Retina (tissue), 1 donor: ENCODE measurements at regions not wholly inside any gene's neighbourhood (a gene's known extent, or its start where the extent isn't known, plus 50 kb on each side); places are given as distances from the start of the nearest gene placed in this dataset.
"Not testable (repeated sequence)": the region's sequence is repeated elsewhere in the genome, so short reads cannot be mapped to it uniquely, and the experiment has no call there.

Source experiments
- DNase-seq: peaks from one replicate; pipeline ENCODE4 v3.0.0-alpha.2; 2016

DNA sequence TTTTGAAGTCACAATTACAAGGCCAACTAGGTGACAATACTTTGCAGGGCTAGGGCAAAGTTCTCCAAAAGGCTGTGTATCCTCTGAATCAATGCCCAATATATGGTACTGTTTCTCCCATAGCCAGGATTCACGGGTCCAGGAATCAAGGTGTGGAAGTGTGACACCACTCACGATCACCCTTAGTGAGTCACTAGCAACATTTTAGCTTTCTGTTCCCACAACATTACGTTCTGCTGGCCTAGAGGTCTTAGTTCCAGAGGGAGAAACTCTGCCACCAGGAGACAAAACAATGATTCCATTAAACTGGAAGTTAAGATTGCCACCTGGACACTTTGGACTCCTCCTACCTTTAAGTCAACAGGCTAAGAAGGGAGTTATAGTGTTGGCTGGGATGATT lies 88.5 kb upstream of the RANBP6 start:
- not testable (repeated sequence) for DNase-seq

DNA sequence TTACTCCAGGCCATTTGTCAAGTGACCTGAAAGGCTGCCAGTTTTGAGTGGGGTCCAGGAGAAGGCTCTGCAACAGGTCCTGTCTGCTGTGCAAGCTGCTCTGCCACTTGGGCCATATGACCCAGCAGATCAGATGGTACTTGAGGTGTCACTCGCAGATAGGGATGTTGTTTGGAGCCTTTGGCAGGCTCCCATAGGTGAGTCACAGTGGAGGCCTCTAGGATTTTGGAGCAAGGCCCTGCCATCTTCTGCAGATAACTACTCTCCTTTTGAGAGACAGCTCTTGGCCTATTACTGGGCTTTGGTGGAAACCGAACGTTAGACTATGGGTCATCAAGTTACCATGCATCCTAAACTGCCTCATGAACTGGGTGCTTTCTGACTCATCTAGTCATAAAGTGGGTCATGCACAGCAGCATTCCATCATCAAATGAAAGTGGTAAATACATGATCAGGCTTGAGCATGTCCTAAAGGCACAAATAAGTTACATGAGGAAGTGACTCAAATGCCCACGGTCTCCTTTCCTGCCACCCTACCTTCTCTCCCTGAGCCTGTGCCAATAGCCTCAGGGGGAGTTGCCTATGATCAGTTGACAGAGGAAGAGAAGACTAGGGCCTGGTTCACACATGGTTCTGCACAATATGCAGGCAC lies 87.0 kb upstream of the RANBP6 start:
- DNase-seq = not testable (repeated sequence)

DNA sequence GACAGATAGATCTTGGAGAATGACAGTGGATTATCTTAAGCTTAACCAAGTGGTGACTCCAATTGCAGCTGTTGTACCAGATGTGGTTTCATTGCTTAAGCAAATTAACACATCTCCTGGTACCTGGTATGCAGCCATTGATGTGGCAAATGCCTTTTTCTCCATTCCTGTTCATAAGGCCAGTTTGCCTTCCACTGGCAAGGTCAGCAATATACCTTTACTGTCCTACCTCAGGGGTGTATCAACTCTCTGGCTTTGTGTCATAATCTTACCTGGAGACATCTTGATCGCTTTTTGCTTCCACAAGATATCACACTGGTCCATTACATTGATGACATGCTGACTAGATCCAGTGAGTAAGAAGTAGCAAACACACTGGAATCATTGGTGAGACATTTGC lies 86.3 kb upstream of the RANBP6 start:
- not testable (repeated sequence) for DNase-seq

DNA sequence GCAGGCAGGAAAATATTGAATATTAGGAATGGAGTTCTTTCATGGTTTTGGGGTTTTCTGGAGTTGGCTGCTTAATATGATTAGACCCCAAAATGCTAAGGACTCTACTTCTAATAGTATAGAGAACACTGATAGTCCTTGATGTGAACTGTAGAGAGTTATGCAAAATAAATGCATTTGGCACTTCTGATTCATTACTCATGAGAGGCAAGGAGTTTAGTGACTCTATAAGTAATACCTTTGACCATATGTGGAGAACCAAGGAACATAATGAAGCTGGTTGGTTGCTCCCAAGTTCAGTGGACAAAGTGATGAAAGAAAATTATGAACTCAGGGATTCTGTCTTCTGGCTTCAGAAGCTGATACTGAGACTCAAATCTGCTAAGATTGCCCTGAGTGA lies 83.9 kb upstream of the RANBP6 start:
- DNase-seq = not testable (repeated sequence)

DNA sequence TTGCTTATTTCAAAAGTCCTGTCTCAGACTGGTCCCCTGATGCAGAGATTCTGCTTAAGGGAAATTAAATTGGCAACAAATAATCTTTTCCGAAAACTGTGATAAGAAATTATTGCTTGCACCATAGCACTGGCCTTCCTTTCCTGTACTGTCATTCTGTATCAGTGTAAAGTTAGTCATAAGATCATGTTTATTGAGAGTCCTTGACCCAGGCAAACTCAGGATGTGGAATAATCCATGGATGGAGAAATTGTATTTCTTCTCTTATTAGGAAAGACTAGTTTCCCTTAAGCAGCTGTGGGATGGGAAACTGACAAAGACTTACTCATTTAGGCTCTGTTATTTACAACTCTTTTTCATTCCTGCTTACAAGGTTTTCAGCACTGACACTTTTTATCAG lies 83.0 kb upstream of the RANBP6 start:
- DNase-seq = no peak

DNA sequence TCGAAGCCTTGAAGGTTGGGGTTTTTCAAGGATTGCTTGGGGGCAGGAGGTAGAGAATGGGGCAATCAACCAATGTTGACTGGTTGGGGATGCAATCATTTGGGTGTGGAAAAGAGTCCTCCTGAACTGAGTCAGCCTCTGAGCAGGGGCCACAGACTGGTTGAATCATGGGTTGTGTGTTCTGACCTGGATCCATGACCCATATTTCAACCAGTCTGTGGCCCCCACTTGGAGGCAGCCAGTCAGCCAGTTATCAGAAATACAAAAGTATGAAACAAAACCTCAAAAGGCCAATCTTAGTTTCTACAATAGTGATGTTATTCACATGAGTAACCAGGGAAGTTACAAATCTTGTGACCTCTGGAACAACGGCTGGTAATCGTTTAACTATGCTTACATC lies 81.4 kb upstream of the RANBP6 start:
- no peak for DNase-seq

DNA sequence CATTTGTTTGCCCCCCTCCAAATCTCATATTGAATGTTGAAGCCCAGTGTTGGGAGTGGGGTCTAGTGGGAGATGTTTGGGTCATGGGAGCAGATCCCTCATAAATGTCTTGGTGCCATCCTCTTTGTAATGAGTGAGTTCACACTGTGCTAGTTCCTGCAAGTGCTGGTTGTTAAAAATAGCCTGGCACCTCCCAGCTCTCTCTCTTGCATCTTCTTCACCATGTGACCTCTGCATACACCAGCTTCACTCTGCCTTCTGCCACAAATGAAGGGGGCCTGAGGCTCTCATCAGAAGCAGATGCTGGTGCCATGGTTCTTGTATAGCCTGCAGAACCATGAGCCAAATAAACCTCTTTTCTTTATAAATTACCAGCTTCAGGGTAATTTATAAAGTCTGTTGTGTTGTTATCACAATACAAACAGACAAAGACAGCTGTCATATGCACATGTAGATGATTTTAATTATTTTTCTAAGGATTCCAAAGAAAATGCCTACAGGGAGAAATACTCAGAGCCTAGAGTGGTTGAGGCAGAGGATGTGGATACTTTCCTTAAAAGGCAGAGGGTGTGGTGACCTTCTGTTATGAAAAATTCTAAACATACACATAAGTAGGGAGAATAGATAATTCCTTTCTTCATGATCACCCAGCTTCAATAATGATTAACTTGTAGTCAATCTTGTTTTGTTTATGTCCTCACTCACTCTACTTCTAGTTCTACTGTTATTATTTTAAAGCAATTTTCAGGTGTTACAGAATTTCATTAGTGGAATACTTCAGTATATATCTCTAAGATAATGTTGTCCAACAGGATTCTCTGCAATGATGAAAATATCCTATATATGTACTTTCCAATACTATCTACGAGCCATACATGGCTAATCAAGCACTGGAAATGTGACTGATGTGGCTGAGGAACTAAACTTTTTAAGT lies 75.1 kb upstream of the RANBP6 start:
- DNase-seq = no peak

DNA sequence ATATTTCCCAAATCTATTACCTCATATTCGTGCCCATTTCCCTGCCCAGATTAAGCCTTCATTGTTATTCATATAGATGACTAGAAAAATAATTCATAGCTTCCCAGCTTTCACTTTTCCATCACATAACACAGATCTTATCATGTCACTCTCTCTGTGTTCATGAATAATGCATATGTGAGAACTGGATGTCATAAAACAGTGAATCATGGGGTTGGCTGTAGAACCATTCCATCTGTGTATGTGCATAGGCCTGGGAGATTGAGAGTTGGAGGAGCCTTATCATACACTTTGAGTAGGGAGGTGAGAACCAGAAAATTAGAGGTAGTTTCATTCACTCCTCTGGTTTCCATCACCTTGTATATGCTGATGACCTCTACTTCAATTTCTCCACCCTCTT lies 73.9 kb upstream of the RANBP6 start:
- no peak for DNase-seq

DNA sequence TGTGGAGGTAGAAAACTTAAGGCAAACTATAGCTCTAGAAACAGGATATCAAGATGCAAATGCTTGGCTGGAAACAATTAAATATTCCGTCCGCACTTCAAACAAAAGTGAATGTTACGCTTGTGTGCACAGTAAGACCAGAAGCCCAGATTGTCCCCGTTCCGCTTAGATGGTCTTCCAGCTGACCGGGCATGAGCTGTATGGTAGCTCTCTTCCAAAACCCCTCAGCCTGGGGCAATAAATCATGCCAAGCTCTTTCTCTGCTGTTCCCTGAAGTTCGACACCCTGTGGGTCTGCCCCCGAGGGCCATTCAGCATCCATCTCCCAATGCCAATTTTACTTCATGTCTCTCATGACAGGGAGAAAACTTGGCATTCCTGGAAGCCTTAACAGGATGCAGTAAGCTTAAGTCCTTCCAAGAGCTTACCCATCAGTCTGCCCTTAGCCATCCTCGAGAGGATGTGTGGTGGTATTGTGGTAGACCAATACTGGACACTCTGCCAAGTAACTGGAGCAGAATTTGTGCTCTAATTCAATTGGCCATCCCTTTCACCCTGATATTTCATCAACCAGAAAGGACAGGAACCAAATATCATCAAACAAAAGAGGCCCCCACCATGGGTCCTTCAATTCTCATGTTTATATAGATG lies 70.7 kb upstream of the RANBP6 start:
- no peak for DNase-seq

DNA sequence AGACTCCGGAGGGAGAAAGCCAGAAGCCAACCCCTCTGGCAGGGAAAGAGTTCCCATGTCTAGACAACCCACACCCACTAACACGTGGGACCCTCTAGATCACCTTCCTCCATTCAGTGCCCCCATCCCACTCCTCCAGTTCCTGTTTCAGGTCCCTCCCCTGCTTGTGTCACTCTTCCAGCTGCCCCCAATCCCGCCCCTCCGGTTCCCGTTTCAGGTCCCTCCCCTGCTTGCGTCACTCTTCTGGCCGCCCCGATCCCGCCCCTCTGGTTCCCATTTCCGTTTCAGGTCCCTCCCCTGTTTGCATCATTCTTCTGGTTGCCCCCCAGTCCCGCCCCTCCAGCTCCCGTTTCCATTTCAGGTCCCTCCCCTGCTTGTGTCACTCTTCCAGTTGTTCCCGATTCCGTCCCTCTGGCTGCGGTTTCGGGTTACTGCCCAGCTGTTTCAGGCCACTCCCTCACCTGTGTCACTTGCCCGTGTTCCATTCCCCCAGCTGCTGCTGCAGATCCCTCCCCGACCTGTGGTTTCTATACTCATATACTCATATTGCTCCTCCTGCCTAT lies 64.8 kb upstream of the RANBP6 start:
- DNase-seq = peak; percentile 64

DNA sequence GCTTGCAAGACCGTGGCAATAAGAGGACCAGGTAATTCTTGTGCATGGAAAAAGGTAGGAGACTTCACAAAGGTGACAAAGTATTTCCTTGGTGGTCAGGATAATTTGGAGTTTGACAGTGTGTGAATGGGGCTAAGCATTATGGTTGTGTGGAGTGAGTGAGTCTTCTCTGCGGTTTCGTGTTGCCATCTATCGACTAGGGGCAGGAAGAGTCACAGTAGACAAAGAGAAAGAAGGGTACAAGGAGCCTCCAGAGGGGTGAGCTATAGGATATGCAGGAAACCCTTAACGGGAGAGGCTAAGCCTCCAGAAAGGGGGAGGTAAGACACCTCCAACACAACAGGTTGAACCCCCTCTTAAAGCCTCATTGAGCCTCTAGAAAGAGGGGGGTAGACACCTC lies 64.0 kb upstream of the RANBP6 start:
- no peak for DNase-seq

DNA sequence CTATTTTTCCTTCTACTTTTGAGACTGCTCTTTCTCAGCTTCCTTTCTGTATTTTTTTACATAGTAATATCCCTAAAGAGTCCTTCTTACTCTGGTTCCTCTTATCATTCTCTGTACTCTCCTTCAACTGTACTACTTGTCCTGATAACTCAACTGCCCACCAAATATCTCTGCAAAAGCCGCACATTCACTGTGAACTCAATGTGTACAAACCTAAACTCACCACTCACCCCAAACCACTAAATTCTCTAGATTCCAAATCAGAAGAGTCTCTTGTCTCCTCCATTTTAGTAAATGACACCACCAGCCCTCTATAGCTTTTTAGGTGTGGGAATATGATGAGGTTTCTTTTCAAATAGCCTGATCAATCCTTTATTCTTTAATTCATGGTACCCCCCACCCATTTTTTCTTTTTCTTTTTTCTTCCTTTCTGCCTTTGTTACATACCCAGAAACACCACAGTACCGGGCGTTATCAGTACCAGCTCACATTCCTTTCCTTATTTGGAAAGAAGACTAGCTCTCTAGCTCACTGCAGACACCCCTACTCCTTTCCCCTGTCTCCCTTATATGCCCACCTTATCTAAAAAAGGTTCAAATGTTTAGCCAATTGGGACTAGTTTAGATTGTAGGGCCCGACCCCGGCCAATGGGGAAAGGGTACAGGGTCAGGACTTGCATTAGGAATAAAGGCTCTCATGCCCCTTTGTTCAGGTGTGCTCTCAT lies 63.1 kb upstream of the RANBP6 start:
- no peak for DNase-seq

DNA sequence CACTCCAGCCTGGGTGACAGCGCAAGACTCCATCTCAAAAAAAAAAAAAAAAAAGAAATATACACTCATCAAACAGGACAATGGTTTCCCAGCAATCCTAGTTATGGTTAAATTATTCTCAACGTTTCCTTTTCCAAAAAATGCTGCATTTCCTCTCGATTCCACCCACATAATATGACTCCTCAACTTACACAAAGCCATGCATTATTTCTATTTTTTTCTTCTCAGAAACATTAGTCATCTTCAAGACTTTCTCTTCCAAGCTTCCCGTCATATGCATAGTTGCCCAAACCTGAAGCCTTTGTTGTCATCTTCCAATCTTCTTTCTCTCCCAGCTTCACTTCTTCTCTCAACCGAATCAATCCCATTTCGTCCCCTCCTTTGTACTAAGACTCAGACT lies 61.4 kb upstream of the RANBP6 start:
- no peak for DNase-seq

DNA sequence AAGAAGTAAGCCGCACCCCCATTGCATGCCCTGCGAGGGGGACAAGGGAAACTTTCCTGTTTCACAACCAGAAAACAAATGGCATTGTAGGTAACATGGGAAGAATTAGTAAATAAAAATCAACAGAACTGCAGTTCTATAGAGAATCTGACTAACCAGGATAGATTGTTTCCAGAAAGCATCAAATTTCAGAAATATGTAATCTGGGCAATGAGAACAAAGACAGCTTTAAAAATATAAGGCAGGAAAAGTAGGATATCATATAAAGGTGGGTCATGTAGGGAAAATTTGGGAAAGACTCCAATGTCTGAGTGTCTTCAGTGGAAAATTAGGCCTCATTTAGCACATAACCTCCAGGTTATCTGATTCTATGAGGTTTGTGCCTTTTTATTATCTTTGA lies 58.3 kb upstream of the RANBP6 start:
- no peak for DNase-seq

DNA sequence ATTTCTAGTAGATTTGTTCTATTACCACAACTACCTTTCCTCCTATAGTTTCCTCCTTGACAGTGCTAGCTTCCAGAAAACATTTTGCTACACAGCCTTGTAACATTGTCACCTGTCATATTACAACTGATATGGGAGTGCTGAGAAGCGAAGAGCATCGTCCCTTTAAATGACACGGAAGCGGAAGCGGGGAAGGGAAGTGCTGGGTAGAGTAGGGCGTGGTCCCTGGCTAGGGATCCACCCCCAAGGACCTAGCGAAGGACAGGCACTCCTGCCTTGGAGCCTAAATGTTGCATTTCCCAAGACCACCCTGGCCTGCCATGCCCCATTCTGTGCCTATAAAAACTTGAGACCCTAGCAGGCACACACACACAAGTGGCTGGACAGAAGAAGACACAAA lies 57.4 kb upstream of the RANBP6 start:
- DNase-seq = no peak

DNA sequence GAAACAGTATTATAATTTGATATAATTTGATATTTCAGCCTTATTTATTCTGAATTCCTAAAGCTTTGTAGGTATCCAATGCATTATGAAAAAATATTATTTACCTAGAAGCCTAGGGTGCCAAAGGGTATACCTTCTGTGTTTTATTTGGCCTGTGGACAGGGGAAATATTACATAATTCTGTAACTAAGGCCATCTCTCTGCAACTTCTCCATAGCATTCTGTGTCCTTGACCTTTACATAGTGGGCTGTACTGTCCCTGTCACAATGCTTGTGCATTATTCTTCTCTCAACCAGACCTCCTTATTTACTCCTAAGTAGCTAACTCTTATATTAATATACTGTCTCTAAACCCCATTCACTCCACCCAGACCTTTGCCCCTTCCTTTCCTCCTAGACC lies 57.0 kb upstream of the RANBP6 start:
- no peak for DNase-seq

DNA sequence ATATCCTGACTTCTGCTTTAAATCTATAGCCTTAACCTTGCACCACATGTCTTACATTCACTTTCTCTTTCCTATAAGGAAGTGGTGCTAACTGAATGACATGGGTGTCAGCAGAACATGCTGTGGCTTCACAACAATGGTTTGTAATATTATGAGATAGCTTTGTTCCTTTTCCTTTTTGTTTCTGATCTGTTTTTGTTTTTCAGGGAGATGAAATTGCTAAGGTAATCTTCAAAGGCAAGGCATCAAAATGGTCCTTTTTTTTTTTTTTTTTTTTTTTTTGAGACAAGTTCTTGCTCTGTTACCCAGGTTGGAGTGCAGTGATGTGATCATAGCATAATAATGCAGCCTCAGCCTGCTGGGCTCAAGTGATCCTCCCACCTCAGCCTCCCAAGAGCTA lies 53.6 kb upstream of the RANBP6 start:
- no peak for DNase-seq

DNA sequence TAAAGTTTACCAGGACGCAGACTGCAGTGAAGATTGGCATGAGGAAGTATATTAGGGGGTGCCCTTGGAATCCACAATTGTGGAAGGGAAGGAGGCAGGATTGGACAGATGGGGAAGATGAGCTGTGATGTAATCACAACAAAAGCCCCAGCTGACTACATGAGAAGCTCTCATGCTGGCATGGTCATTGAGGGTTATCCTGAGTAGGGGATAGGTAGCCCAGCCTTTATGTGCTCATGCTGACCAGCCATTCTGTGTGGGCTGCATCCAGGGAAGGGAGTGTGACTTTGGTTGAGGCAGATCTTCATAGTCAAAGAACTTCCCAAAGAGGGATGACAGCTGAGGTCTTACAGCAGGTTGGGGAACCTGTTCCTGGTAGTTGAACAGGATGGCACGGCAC lies 52.0 kb upstream of the RANBP6 start:
- no peak for DNase-seq
